ENCODE measurements at regions not wholly inside any gene's neighbourhood (a gene's known extent, or its start where the extent isn't known, plus 50 kb on each side); places are given as distances from the start of the nearest gene placed in this dataset.

GRCh38 chr4:23242962-23243361 is 550.2 kb downstream of the GBA3 start:
- TF ChIP-seq, protein P1, sequence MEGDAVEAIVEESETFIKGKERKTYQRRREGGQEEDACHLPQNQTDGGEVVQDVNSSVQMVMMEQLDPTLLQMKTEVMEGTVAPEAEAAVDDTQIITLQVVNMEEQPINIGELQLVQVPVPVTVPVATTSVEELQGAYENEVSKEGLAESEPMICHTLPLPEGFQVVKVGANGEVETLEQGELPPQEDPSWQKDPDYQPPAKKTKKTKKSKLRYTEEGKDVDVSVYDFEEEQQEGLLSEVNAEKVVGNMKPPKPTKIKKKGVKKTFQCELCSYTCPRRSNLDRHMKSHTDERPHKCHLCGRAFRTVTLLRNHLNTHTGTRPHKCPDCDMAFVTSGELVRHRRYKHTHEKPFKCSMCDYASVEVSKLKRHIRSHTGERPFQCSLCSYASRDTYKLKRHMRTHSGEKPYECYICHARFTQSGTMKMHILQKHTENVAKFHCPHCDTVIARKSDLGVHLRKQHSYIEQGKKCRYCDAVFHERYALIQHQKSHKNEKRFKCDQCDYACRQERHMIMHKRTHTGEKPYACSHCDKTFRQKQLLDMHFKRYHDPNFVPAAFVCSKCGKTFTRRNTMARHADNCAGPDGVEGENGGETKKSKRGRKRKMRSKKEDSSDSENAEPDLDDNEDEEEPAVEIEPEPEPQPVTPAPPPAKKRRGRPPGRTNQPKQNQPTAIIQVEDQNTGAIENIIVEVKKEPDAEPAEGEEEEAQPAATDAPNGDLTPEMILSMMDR (conservative IDR thresholded peaks at IDR 0.05; ENCODE audit: low read depth, low read length), result no peak
- TF ChIP-seq EZH2 (IDR thresholded peaks at IDR 0.05; ENCODE audit: low read length, unreplicated experiment), result no peak

Data from PC-3 (cell line).